Trophoblast cell (in vitro differentiated cells and primary cell): ENCODE measurements at regions not wholly inside any gene's neighbourhood (a gene's known extent, or its start where the extent isn't known, plus 50 kb on each side); places are given as distances from the start of the nearest gene placed in this dataset.

Source experiments
- DNase-seq, 2 donors: peaks; one replicate each; pipeline ENCODE4 v3.0.0-alpha.2; 2016
- H2AFZ ChIP-seq: 2 replicates; pipeline ENCODE4 v1.6.1; 2013; ENCODE audit warnings: low read length, moderate library complexity, mild to moderate bottlenecking; ENCODE audit not compliant: insufficient read depth, poor library complexity
- H2AK5ac ChIP-seq: 2 replicates; pipeline ENCODE4 v1.6.1; 2013; ENCODE audit warnings: mild to moderate bottlenecking, low read length
- H2BK120ac ChIP-seq: 2 replicates; pipeline ENCODE4 v1.6.1; 2013; ENCODE audit warnings: low read length, mild to moderate bottlenecking, moderate library complexity; ENCODE audit not compliant: insufficient read depth, poor library complexity
- H2BK12ac ChIP-seq: 2 replicates; pipeline ENCODE4 v1.6.1; 2013; ENCODE audit warnings: mild to moderate bottlenecking, low read length, moderate library complexity
- H2BK5ac ChIP-seq: 2 replicates; pipeline ENCODE4 v1.6.1; 2013; ENCODE audit warnings: low read length, low read depth, moderate library complexity, mild to moderate bottlenecking; ENCODE audit not compliant: poor library complexity
- H3K14ac ChIP-seq: 2 replicates; pipeline ENCODE4 v1.6.1; 2013; ENCODE audit warnings: mild to moderate bottlenecking, low read length
- H3K18ac ChIP-seq: 2 replicates; pipeline ENCODE4 v1.6.1; 2013; ENCODE audit warnings: mild to moderate bottlenecking, low read length
- H3K23ac ChIP-seq: 2 replicates; pipeline ENCODE4 v1.6.1; 2013; ENCODE audit warnings: low read length
- H3K27ac ChIP-seq: 2 replicates; pipeline ENCODE4 v1.5.1; 2013; ENCODE audit warnings: low read depth, mild to moderate bottlenecking, inconsistent platforms, low read length, moderate library complexity
- H3K27me3 ChIP-seq: 2 replicates; pipeline ENCODE4 v1.6.1; 2013; ENCODE audit warnings: inconsistent platforms, mild to moderate bottlenecking, low read length, moderate library complexity; ENCODE audit not compliant: insufficient read depth
- H3K36me3 ChIP-seq, 2 experiments: 1 replicate in 1 of 2; 2 replicates in 1 of 2; pipeline ENCODE4 v1.6.1; 2013; ENCODE audit warnings: low read length in 2 of 2, mild to moderate bottlenecking in 2 of 2, moderate library complexity in 1 of 2; ENCODE audit not compliant: insufficient read depth in 2 of 2, control insufficient read depth in 1 of 2
- H3K4ac ChIP-seq: 2 replicates; pipeline ENCODE4 v1.6.1; 2013; ENCODE audit warnings: low read depth, mild to moderate bottlenecking, low read length, moderate library complexity
- H3K4me1 ChIP-seq, 2 experiments: 1 replicate in 1 of 2; 2 replicates in 1 of 2; pipeline ENCODE4 v1.6.1; 2013; ENCODE audit warnings: low read length in 2 of 2, mild to moderate bottlenecking in 2 of 2, moderate library complexity in 1 of 2; ENCODE audit not compliant: insufficient read depth in 2 of 2, control insufficient read depth in 1 of 2
- H3K4me2 ChIP-seq: 2 replicates; pipeline ENCODE4 v1.6.1; 2013; ENCODE audit warnings: inconsistent platforms, mild to moderate bottlenecking, low read length, moderate library complexity
- H3K4me3 ChIP-seq: 2 replicates; pipeline ENCODE4 v1.5.1; 2013; ENCODE audit warnings: mild to moderate bottlenecking, low read depth, low read length, inconsistent platforms
- H3K79me1 ChIP-seq: one replicate; pipeline ENCODE4 v1.6.1; 2013; ENCODE audit warnings: low read length
- H3K79me2 ChIP-seq: 2 replicates; pipeline ENCODE4 v1.6.1; 2013; ENCODE audit warnings: low read length, mild to moderate bottlenecking; ENCODE audit not compliant: control insufficient read depth, insufficient read depth, poor library complexity
- H3K9ac ChIP-seq: 2 replicates; pipeline ENCODE4 v1.6.1; 2013; ENCODE audit warnings: mild to moderate bottlenecking, low read length
- H3K9me3 ChIP-seq: 2 replicates; pipeline ENCODE4 v1.6.1; 2013; ENCODE audit warnings: low read depth, mild to moderate bottlenecking, control low read depth, inconsistent platforms, low read length; ENCODE audit not compliant: insufficient read depth
- H4K12ac ChIP-seq: 2 replicates; pipeline ENCODE4 v1.6.1; 2013; ENCODE audit warnings: low read depth, mild to moderate bottlenecking, low read length, moderate library complexity
- H4K8ac ChIP-seq: 2 replicates; pipeline ENCODE4 v1.6.1; 2013; ENCODE audit warnings: low read depth, mild to moderate bottlenecking, low read length, moderate library complexity
- H4K91ac ChIP-seq: one replicate; pipeline ENCODE4 v1.6.1; 2013; ENCODE audit warnings: low read depth, mild to moderate bottlenecking, low read length, moderate library complexity
- WGBS: extraction: QIAGEN DNeasy Blood & Tissue Kit; methylation state at CpG from one replicate; pipeline ENCODE4 v1.1.7; 2013; ENCODE audit warnings: missing lambda C conversion rate; ENCODE audit not compliant: insufficient read length, insufficient coverage; ENCODE audit errors: extremely low coverage; 5-methylcytosine and 5-hydroxymethylcytosine counted together

GRCh38 chr12:97292588-97292987, 170.0 kb upstream of the RMST start:
- no peaks in the 10 kb centered on the region for H3K79me1 ChIP-seq
- no peak overlapping the region for H3K23ac ChIP-seq
- H3K4me2 ChIP-seq, result no peak overlapping the region
- H3K9me3 ChIP-seq, result peaks cover 3% of the 10 kb centered on the region
- H3K27ac ChIP-seq, result no peak overlapping the region
- no peak overlapping the region for H2AFZ ChIP-seq
- H2AK5ac ChIP-seq, result no peak overlapping the region
- no peak overlapping the region for H3K4me3 ChIP-seq
- H3K9ac ChIP-seq, result no peak overlapping the region
- H4K8ac ChIP-seq, result no peak overlapping the region
- H4K91ac ChIP-seq, result no peak overlapping the region
- H3K14ac ChIP-seq, result no peak overlapping the region
- no peak overlapping the region for H2BK12ac ChIP-seq
- no peak overlapping the region for H2BK120ac ChIP-seq
- no peaks in the 10 kb centered on the region for H3K27me3 ChIP-seq
- no peak overlapping the region for H3K18ac ChIP-seq
- no peak overlapping the region for H3K4ac ChIP-seq
- H2BK5ac ChIP-seq, result no peak overlapping the region
- H3K36me3 ChIP-seq, result no peaks in the 10 kb centered on the region
- no peaks in the 10 kb centered on the region for H3K79me2 ChIP-seq
- no peak for DNase-seq
- H4K12ac ChIP-seq, result no peak overlapping the region
- H3K4me1 ChIP-seq, result no peaks in the 10 kb centered on the region
- no CpG with 5 or more reads among the region's 3 CpGs for WGBS

DNA sequence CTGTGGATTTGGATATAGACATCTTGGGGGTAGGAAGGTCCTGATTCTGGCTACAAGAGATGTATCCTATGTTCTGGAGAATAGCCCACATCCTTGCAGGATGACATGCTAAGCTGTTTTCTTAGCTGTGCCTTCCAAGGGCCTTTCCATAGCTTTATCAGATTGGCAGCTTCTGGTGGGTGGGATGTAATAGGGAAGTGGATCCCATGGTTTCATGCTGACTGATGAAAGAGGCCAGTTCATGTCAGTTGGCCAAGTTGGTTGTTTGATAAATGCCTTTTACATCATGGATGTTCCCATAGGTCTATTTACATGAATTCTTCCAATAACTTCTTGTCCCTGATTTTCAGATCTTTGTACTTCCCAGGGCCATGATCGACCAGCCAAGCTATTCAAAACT, 169.1 kb upstream of the RMST start:
- no peak overlapping the region for H3K4me3 ChIP-seq
- H2BK12ac ChIP-seq, result no peak overlapping the region
- no peak overlapping the region for H2BK120ac ChIP-seq
- no peaks in the 10 kb centered on the region for H3K79me1 ChIP-seq
- H3K14ac ChIP-seq, result no peak overlapping the region
- H3K9ac ChIP-seq, result no peak overlapping the region
- H4K12ac ChIP-seq, result no peak overlapping the region
- no CpG with 5 or more reads among the region's 1 CpG for WGBS
- no peak overlapping the region for H3K23ac ChIP-seq
- H4K91ac ChIP-seq, result no peak overlapping the region
- no peaks in the 10 kb centered on the region for H3K4me1 ChIP-seq
- no peaks in the 10 kb centered on the region for H3K79me2 ChIP-seq
- no peak overlapping the region for H4K8ac ChIP-seq
- DNase-seq, result no peak
- H3K18ac ChIP-seq, result no peak overlapping the region
- no peak overlapping the region for H2BK5ac ChIP-seq
- H3K36me3 ChIP-seq, result no peaks in the 10 kb centered on the region
- no peak overlapping the region for H3K4ac ChIP-seq
- H3K4me2 ChIP-seq, result no peak overlapping the region
- no peak overlapping the region for H2AFZ ChIP-seq
- no peak overlapping the region for H2AK5ac ChIP-seq
- peaks cover 3% of the 10 kb centered on the region for H3K9me3 ChIP-seq
- H3K27me3 ChIP-seq, result no peaks in the 10 kb centered on the region
- no peak overlapping the region for H3K27ac ChIP-seq

- Histone ChIP-seq H4K8ac (no peak overlapping the region), H3K4ac (no peak overlapping the region), H2AK5ac (no peak overlapping the region), H3K27me3 (no peaks in the 10 kb centered on the region), H4K12ac (no peak overlapping the region), H3K4me3 (no peak overlapping the region), H3K23ac (no peak overlapping the region), H2BK120ac (no peak overlapping the region), H2AFZ (no peak overlapping the region), H3K27ac (no peak overlapping the region), H4K91ac (no peak overlapping the region), H3K9ac (no peak overlapping the region), H3K4me2 (no peak overlapping the region), H3K9me3 (peaks cover 3% of the 10 kb centered on the region), H2BK5ac (no peak overlapping the region), H3K36me3 (no peaks in the 10 kb centered on the region), H2BK12ac (no peak overlapping the region), H3K14ac (no peak overlapping the region), H3K18ac (no peak overlapping the region), H3K79me1 (no peaks in the 10 kb centered on the region), H3K79me2 (no peaks in the 10 kb centered on the region), H3K4me1 (no peaks in the 10 kb centered on the region)
- DNase-seq, result no peak
- no CpG with 5 or more reads among the region's 5 CpGs for WGBS
Measured at GRCh38 chr12:97299847-97300246, 162.8 kb upstream of the RMST start.

GRCh38 chr12:97300431-97300830, 162.2 kb upstream of the RMST start:
- no peak for DNase-seq
- no peaks in the 10 kb centered on the region for H3K27me3 ChIP-seq
- no peak overlapping the region for H2AK5ac ChIP-seq
- H3K9me3 ChIP-seq, result peaks cover 3% of the 10 kb centered on the region
- H3K4me1 ChIP-seq, result no peaks in the 10 kb centered on the region
- no peaks in the 10 kb centered on the region for H3K79me1 ChIP-seq
- H3K23ac ChIP-seq, result no peak overlapping the region
- no peak overlapping the region for H3K9ac ChIP-seq
- H3K36me3 ChIP-seq, result no peaks in the 10 kb centered on the region
- no peak overlapping the region for H2AFZ ChIP-seq
- H3K79me2 ChIP-seq, result no peaks in the 10 kb centered on the region
- no peak overlapping the region for H3K4ac ChIP-seq
- H2BK12ac ChIP-seq, result no peak overlapping the region
- H4K12ac ChIP-seq, result no peak overlapping the region
- no peak overlapping the region for H4K91ac ChIP-seq
- no peak overlapping the region for H2BK5ac ChIP-seq
- H3K4me3 ChIP-seq, result no peak overlapping the region
- H3K27ac ChIP-seq, result no peak overlapping the region
- no peak overlapping the region for H4K8ac ChIP-seq
- H3K14ac ChIP-seq, result no peak overlapping the region
- no peak overlapping the region for H2BK120ac ChIP-seq
- H3K4me2 ChIP-seq, result no peak overlapping the region
- WGBS, result no CpG with 5 or more reads among the region's 5 CpGs
- H3K18ac ChIP-seq, result no peak overlapping the region
